ENCODE measurements at regions not wholly inside any gene's neighbourhood (a gene's known extent, or its start where the extent isn't known, plus 50 kb on each side); places are given as distances from the start of the nearest gene placed in this dataset.
A peak's percentile ranks its signal among the peaks of the same experiment; 100 is the strongest.

DNA sequence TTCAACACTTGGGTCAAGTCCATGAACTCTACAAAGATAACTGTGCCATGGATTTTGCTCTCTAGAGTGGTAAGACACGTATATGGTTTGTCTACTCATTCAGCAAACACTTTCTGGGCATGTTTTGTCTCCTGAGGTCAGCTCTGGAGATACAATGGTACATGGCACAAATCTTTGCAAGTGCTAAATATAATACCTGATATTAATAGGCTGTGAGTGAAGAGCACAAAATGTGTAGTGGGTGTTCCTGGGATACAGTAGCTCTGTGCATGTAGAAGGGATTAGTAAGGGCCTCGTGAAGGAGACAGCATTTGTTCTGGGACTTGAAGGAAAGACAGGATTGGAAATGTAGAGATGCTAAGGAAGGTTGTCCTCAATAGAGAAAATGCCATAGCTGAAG, 360.9 kb downstream of the BCKDHB start:
- H3K27me3 ChIP-seq, result no peaks in the 10 kb centered on the region
- no peaks in the 10 kb centered on the region for H3K9me3 ChIP-seq
- H3K4me1 ChIP-seq, result peaks cover 0 to 14% (median 0%) of the 10 kb centered on the region in 9 donors
- ATAC-seq (peak in 6 of 8 donors; percentile 62 to 100 (median 92)), DNase-seq (no peak)
- no peak overlapping the region for H3K27ac ChIP-seq
- no peak for TF ChIP-seq CTCF (IDR thresholded peaks at IDR 0.05)
- H3K36me3 ChIP-seq, result no peaks in the 10 kb centered on the region
- intact Hi-C loops (cut with DNase I), result no loop called here
- H3K4me3 ChIP-seq, result no peak overlapping the region
- WGBS, 2 donors, result 42 to 67% methylated on average over 2 of the region's 2 CpGs

- no peak for TF ChIP-seq CTCF (IDR thresholded peaks at IDR 0.05)
- peaks cover 0 to 14% (median 0%) of the 10 kb centered on the region in 9 donors for H3K4me1 ChIP-seq
- no peak for ATAC-seq
- intact Hi-C loops (cut with DNase I), result no loop called here
- H3K36me3 ChIP-seq, result no peaks in the 10 kb centered on the region
- H3K9me3 ChIP-seq, result no peaks in the 10 kb centered on the region
- no peaks in the 10 kb centered on the region for H3K27me3 ChIP-seq
- WGBS, 2 donors, result 87 to 88% methylated on average over 2 of the region's 2 CpGs
- H3K27ac ChIP-seq, result no peak overlapping the region
- DNase-seq, result no peak
- no peak overlapping the region for H3K4me3 ChIP-seq
Observed at GRCh38 chr6:80466981-80467380, 360.5 kb downstream of the BCKDHB start.

GRCh38 chr6:80465513-80465912, 359.0 kb downstream of the BCKDHB start:
- ATAC-seq (no peak), DNase-seq (no peak)
- Histone ChIP-seq H3K4me3 (no peak overlapping the region), H3K27me3 (no peaks in the 10 kb centered on the region), H3K4me1 (peaks cover 0 to 17% (median 3%) of the 10 kb centered on the region in 9 donors), H3K9me3 (no peaks in the 10 kb centered on the region), H3K36me3 (no peaks in the 10 kb centered on the region), H3K27ac (no peak overlapping the region)
- no peak for TF ChIP-seq CTCF (IDR thresholded peaks at IDR 0.05)
- intact Hi-C loops (cut with DNase I), result no loop called here
- 57 to 65% methylated on average over 2 of the region's 2 CpGs for WGBS, 2 donors

- intact Hi-C loops (cut with DNase I), result no loop called here
- Histone ChIP-seq H3K36me3 (no peaks in the 10 kb centered on the region), H3K4me1 (peaks cover 0 to 23% (median 5%) of the 10 kb centered on the region in 9 donors), H3K27ac (no peak overlapping the region), H3K9me3 (no peaks in the 10 kb centered on the region), H3K27me3 (no peaks in the 10 kb centered on the region), H3K4me3 (no peak overlapping the region)
- no peak for DNase-seq
- no peak for ATAC-seq
- TF ChIP-seq CTCF (IDR thresholded peaks at IDR 0.05), result no peak
Observed at GRCh38 chr6:80464901-80465300, 358.4 kb downstream of the BCKDHB start.

DNA sequence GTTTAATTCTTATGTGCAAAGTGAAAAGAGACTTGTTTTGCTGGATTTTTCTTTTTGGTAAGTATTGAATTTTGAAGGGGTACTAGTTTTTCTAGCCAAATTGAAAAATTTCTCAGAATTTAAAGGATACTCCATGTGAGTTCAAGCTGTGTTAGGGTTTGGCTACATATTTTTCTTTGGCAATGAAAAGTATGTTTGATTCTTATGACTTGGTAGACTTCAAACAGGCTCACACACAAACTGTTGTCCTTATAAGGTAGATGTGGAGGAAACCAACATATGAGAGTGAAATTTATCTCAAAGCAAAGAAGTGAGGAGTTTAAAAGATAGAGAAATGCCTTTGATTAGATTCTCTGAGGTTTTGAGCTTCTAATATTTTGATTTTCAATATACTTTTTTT, 356.7 kb downstream of the BCKDHB start:
- Histone ChIP-seq H3K27me3 (no peaks in the 10 kb centered on the region), H3K9me3 (no peaks in the 10 kb centered on the region), H3K4me1 (peaks cover 0 to 25% (median 5%) of the 10 kb centered on the region in 9 donors), H3K36me3 (no peaks in the 10 kb centered on the region), H3K4me3 (no peak overlapping the region), H3K27ac (no peak overlapping the region)
- DNase-seq, result no peak
- no peak for TF ChIP-seq CTCF (IDR thresholded peaks at IDR 0.05)
- intact Hi-C loops (cut with DNase I), result no loop called here
- ATAC-seq, result no peak
